ENCODE measurements at regions not wholly inside any gene's neighbourhood (a gene's known extent, or its start where the extent isn't known, plus 50 kb on each side); places are given as distances from the start of the nearest gene placed in this dataset.

GRCh38 chr15:27672537-27672936, 426.6 kb downstream of the OCA2 start:
- TF ChIP-seq CTCF (IDR thresholded peaks at IDR 0.05) (no peak), POLR2A (IDR thresholded peaks at IDR 0.05) (no peak)
